Activated T-cell treated with anti-CD3 and anti-CD28 coated beads, Interleukin-2, amount 50 U/mL, for 24 hours (primary cell): ENCODE measurements at regions not wholly inside any gene's neighbourhood (a gene's known extent, or its start where the extent isn't known, plus 50 kb on each side); places are given as distances from the start of the nearest gene placed in this dataset.
"Not testable (repeated sequence)": the region's sequence is repeated elsewhere in the genome, so short reads cannot be mapped to it uniquely, and the experiment has no call there.

Source experiments
- DNase-seq: peaks from one replicate; pipeline ENCODE4 v3.0.0-alpha.2; 2020
- H3K27ac Mint-ChIP-seq: 2 replicates; pipeline ENCODE4 v1.8.0; 2020; ENCODE audit warnings: mild to moderate bottlenecking, mixed read lengths
- H3K27me3 Mint-ChIP-seq: 2 replicates; pipeline ENCODE4 v1.8.0; 2020; ENCODE audit warnings: mixed read lengths
- H3K36me3 Mint-ChIP-seq: 2 replicates; pipeline ENCODE4 v1.8.0; 2020; ENCODE audit warnings: low read depth, mixed read lengths
- H3K4me1 Mint-ChIP-seq: 2 replicates; pipeline ENCODE4 v1.8.0; 2020; ENCODE audit warnings: low read depth, mixed read lengths
- H3K4me3 Mint-ChIP-seq: 2 replicates; pipeline ENCODE4 v1.8.0; 2020; ENCODE audit warnings: mild to moderate bottlenecking, moderate library complexity, mixed read lengths
- H3K9me3 Mint-ChIP-seq: 2 replicates; pipeline ENCODE4 v1.8.0; 2020; ENCODE audit warnings: mixed read lengths

DNA sequence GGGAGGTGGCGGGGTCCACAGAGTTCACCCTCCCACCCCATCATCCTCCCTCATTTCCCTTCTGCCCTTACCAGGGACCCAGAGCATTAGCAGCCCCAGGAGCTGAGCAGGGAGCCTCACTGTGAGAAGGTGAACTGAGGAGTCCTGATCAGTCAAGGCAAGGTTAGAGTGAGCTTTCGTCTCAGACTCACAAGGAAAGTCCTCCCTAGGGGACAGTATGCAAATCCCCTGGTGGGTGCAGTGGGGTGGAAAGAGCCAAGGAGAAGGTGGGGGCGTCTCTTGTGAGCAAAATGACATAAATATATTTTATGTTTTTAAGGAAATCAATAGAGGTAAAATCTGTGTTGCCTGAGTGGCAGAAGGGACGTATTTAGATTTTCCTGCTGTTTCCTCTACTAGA, 329.1 kb downstream of the RPIA start:
- not testable (repeated sequence) for H3K4me1 Mint-ChIP-seq, H3K9me3 Mint-ChIP-seq

DNA sequence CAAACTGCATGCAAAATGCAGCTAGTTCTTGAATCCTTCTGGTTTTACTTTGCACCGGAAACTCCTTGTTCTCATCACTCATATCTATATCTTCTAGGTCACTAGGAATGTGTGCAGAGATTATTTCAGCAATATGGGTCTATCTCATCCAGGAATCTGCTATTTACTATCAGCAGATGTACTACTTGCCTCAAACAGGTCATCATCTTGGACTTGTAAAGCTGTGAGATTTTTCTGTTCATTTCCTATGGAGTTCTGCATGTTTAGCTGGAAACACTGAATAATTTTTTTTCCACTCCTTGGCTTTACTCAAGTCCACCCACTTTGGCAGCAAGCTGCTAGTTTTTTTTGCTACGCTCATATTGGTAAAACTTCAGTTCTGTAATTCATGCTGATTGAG, 334.8 kb downstream of the RPIA start:
- not testable (repeated sequence) for H3K4me3 Mint-ChIP-seq, H3K4me1 Mint-ChIP-seq, H3K36me3 Mint-ChIP-seq, H3K27ac Mint-ChIP-seq, DNase-seq, H3K27me3 Mint-ChIP-seq, H3K9me3 Mint-ChIP-seq

More for the DNA sequence above, 329.1 kb downstream of the RPIA start:
- H3K4me3 Mint-ChIP-seq, H3K27me3 Mint-ChIP-seq, DNase-seq, H3K27ac Mint-ChIP-seq, H3K36me3 Mint-ChIP-seq: not testable (repeated sequence)

DNA sequence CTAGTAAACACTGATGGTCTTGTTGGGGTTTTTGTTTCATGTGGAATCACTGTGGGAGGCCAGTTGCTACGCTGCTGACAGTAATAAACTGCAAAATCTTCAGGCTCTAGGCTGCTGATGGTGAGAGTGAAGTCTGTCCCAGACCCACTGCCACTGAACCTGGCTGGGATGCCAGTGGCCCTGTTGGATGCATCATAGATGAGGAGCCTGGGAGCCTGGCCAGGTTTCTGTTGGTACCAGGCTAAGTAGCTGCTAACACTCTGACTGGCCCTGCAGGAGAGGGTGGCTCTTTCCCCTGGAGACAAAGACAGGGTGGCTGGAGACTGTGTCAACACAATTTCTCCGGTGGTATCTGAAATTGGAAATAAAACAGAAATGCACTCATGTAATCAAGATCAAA, 335.6 kb downstream of the RPIA start:
- H3K27me3 Mint-ChIP-seq, H3K4me3 Mint-ChIP-seq, H3K27ac Mint-ChIP-seq, H3K36me3 Mint-ChIP-seq, DNase-seq, H3K4me1 Mint-ChIP-seq, H3K9me3 Mint-ChIP-seq: not testable (repeated sequence)

DNA sequence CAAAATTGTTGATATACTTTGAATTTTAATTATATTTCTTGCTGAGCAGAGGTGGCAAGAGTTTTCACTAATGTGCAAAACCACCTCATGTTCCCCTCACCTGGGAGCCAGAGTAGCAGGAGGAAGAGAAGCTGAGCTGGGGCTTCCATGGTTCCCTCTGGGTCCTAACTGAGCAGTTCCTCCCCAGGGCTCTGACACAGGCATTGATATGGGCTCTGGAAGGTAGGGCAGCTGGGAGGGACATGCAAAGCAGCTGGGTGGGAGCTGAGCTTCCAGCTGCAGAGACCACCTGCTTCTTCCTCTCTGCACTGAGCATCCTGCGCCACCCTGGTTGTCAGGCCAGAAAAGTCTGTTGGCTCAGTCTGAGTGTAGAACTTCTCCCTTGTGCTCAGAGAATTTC, 336.1 kb downstream of the RPIA start:
- not testable (repeated sequence) for DNase-seq, H3K4me1 Mint-ChIP-seq, H3K27me3 Mint-ChIP-seq, H3K9me3 Mint-ChIP-seq, H3K36me3 Mint-ChIP-seq, H3K4me3 Mint-ChIP-seq, H3K27ac Mint-ChIP-seq

DNA sequence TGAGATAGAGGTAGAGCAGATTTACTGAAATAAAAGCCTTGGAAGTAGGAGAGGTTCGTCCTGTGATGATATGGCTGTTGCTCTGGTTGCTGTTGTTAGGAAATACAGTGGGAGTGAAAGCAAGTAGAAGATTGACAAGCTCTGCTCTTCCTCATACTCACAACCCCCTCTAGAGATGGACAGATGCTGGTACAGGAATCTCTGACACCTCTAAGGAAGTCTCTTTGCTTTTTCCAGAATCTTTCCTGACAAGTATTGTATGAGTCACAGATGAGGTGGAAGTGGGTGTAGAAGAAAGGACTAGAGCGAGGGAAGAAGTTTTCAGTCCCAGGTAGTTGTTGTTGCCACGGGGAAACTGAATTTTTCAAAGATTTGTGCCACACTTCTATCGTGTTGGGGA, 337.8 kb downstream of the RPIA start:
- not testable (repeated sequence) for H3K4me3 Mint-ChIP-seq

DNA sequence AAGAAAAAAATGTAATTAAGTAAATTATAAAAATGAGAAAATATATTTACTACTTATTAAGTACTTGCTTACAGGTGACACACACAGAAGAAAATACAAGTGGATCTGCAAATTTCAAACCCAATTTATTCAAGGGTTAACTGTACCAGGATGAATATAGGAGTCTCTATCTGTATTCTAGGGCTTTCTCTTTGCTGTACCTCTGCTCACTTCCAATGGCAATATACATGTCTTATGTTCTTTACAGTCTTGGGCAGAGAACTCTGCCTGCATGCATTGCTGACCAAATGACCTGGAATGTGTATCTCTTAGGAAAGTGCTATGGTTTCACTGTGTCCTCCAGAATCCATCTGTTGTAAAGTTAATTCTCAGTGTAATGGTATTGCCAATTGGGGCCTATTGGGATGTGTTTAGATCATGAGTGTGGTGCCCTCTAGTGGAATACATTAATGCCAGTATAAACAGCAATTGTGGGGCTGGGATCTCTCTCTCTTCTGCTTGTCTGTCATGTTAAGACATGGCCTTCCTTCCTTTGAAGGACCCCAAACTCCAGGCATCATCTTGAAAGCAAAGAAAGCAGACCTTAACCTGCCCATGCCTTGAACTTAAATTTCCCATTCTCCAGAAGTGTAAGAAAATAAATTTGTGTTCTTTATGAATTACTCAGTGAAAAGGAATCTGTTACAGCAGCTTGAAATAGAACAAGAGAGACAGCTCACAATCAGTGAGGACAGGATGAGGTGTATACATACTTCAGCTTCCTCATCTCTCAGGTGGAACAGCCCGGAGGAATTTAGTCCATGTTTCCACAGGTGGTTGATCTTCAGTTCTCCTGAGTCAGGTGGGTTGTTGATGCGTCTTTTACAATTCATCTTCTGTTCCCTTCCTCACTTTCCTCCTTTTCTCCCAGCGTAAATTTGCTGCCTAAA, 356.9 kb downstream of the RPIA start:
- H3K9me3 Mint-ChIP-seq, DNase-seq, H3K4me3 Mint-ChIP-seq, H3K4me1 Mint-ChIP-seq, H3K36me3 Mint-ChIP-seq, H3K27me3 Mint-ChIP-seq, H3K27ac Mint-ChIP-seq: not testable (repeated sequence)

More for the DNA sequence above, 337.8 kb downstream of the RPIA start:
- DNase-seq, H3K27me3 Mint-ChIP-seq, H3K4me1 Mint-ChIP-seq, H3K27ac Mint-ChIP-seq, H3K9me3 Mint-ChIP-seq, H3K36me3 Mint-ChIP-seq: not testable (repeated sequence)

DNA sequence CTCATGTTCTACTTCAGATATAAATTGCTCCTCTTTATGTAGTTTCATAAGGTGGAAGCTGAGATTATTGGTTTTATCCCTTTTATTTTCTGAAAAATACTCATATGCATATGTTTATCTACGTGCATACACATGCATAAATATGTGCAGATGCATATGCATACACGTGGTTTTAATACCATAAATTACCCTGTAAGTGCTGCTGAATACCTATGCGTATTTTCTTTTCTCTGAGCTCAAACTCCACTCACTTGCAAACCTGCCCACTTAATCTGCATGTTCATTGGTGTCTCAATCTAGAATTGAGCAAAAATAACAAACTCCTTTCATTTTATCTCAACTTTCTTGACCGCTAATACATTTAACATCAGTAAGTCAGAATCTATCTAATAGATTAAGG, 367.1 kb downstream of the RPIA start:
- H3K9me3 Mint-ChIP-seq, H3K4me1 Mint-ChIP-seq, DNase-seq, H3K27ac Mint-ChIP-seq, H3K4me3 Mint-ChIP-seq, H3K27me3 Mint-ChIP-seq, H3K36me3 Mint-ChIP-seq: not testable (repeated sequence)

DNA sequence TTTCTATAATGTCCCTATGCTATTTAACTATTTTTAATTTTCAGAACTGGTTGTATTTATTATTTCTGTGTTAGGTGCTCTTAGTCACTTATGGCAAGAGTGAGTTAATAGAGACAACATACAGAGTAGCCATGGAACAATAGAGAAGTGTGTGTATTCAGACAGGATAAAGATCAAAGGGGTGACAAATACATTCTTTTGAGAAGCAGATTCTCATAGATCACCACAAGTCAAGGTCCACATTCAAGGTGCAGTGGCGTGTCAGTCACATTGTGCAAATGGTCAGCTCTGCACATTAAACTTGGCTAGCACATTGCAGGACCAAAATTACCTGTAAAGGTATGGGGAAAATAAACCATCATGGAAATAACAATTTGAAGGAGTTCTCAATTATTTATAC, 369.7 kb downstream of the RPIA start:
- not testable (repeated sequence) for DNase-seq, H3K36me3 Mint-ChIP-seq, H3K27me3 Mint-ChIP-seq, H3K27ac Mint-ChIP-seq, H3K9me3 Mint-ChIP-seq, H3K4me1 Mint-ChIP-seq, H3K4me3 Mint-ChIP-seq

DNA sequence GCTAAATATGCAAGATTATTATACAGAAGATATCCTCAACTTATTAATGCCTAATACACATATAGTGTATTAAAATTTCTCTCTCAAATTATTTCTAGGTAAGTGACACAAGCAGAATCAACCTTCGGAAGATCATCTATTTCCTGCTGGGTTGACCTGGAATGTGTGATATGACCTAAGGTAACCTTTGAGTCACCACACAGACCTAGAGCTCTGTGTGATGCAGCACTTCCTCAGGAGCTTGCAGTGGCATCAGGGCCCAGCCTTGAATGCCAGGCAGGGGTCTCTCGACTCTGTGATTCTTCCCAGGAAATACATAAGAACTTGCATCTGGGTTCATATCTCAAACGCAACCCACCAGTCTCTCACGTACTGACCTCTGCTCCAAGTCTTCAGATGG, 385.3 kb downstream of the RPIA start:
- DNase-seq, H3K4me3 Mint-ChIP-seq, H3K4me1 Mint-ChIP-seq, H3K9me3 Mint-ChIP-seq, H3K27me3 Mint-ChIP-seq, H3K27ac Mint-ChIP-seq, H3K36me3 Mint-ChIP-seq: not testable (repeated sequence)

- H3K36me3 Mint-ChIP-seq, H3K27me3 Mint-ChIP-seq, DNase-seq, H3K9me3 Mint-ChIP-seq, H3K4me3 Mint-ChIP-seq, H3K4me1 Mint-ChIP-seq, H3K27ac Mint-ChIP-seq: not testable (repeated sequence)
Measured at GRCh38 chr2:89092911-89093310, 401.4 kb downstream of the RPIA start.

DNA sequence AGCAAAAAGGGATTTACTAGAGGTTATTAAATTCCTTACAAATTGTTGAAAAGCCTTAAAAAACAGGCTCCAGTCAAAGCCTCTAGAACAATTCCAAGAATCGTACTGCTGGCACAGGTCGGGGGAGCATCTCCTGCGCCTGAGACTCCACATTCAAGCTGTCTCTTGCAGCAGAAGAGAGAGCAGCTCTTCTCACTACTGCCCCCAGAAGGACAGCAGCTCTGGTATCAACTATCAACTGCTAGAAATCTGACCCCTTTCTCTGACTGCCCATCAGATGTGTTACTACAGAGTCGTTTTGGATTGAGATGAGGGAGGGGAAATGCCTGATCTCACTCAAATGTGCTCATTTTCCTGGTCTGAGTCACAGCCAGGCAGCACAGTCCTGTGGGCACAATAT, 403.6 kb downstream of the RPIA start:
- not testable (repeated sequence) for H3K27ac Mint-ChIP-seq, H3K36me3 Mint-ChIP-seq, H3K4me3 Mint-ChIP-seq, H3K27me3 Mint-ChIP-seq, H3K9me3 Mint-ChIP-seq, DNase-seq, H3K4me1 Mint-ChIP-seq

GRCh38 chr2:89102587-89102986, 411.1 kb downstream of the RPIA start:
- H3K27me3 Mint-ChIP-seq, H3K4me1 Mint-ChIP-seq, H3K36me3 Mint-ChIP-seq, H3K4me3 Mint-ChIP-seq, H3K27ac Mint-ChIP-seq, H3K9me3 Mint-ChIP-seq, DNase-seq: not testable (repeated sequence)

- not testable (repeated sequence) for H3K4me3 Mint-ChIP-seq, DNase-seq, H3K36me3 Mint-ChIP-seq, H3K27me3 Mint-ChIP-seq, H3K4me1 Mint-ChIP-seq, H3K9me3 Mint-ChIP-seq, H3K27ac Mint-ChIP-seq
Measured at GRCh38 chr2:89106369-89107019, 415.0 kb downstream of the RPIA start.

GRCh38 chr2:89112434-89112833, 421.0 kb downstream of the RPIA start:
- not testable (repeated sequence) for DNase-seq, H3K4me1 Mint-ChIP-seq, H3K36me3 Mint-ChIP-seq, H3K9me3 Mint-ChIP-seq, H3K27ac Mint-ChIP-seq, H3K27me3 Mint-ChIP-seq, H3K4me3 Mint-ChIP-seq

- not testable (repeated sequence) for H3K27me3 Mint-ChIP-seq, H3K36me3 Mint-ChIP-seq, H3K27ac Mint-ChIP-seq, H3K4me3 Mint-ChIP-seq, DNase-seq, H3K4me1 Mint-ChIP-seq, H3K9me3 Mint-ChIP-seq
Measured at GRCh38 chr2:89113286-89113685, 421.8 kb downstream of the RPIA start.
